Brain microvascular endothelial cell (primary cell): ENCODE measurements at regions not wholly inside any gene's neighbourhood (a gene's known extent, or its start where the extent isn't known, plus 50 kb on each side); places are given as distances from the start of the nearest gene placed in this dataset.

Source experiments
- DNase-seq: peaks from one replicate; pipeline ENCODE4 v3.0.0-alpha.2; 2020
- H3K27ac ChIP-seq: fragments of 250-450 bp; sonication (Bioruptor Pico); 2 replicates; pipeline ENCODE4 v1.5.1; 2020; ENCODE audit warnings: mild to moderate bottlenecking, moderate library complexity
- H3K27me3 ChIP-seq: fragments of 250-450 bp; sonication (Bioruptor Pico); replicated peaks from 2 replicates; pipeline ENCODE4 v1.5.1; 2020; ENCODE audit warnings: mild to moderate bottlenecking
- H3K36me3 ChIP-seq: fragments of 250-450 bp; sonication (Bioruptor Pico); replicated peaks from 2 replicates; pipeline ENCODE4 v1.5.1; 2020; ENCODE audit warnings: mild to moderate bottlenecking
- H3K4me3 ChIP-seq: 2 replicates; pipeline ENCODE4 v1.5.1; 2011; ENCODE audit warnings: low read depth, mild to moderate bottlenecking, control low read depth, low read length, moderate library complexity
- CTCF ChIP-seq: IDR thresholded peaks from 2 replicates; pipeline ENCODE4 v1.5.1; 2011; ENCODE audit warnings: low read depth, mild to moderate bottlenecking, moderate library complexity, low read length, control low read depth, inconsistent platforms; ENCODE audit errors: missing control alignments
- in situ Hi-C: cut with HindIII; loops from 2 replicates; pipeline ENCODE4 v1.10.0; 2017; ENCODE audit warnings: low sequenced_read_pairs, low pct_ligation_motif_present

GRCh38 chr5:116754556-116754955 lies 179.9 kb upstream of the SEMA6A start:
- in situ Hi-C loops = no loop called here
- no peak overlapping the region for H3K27ac ChIP-seq

GRCh38 chr5:116751684-116752083 lies 177.1 kb upstream of the SEMA6A start:
- in situ Hi-C loops = no loop called here
- H3K4me3 ChIP-seq = no peak overlapping the region
- H3K27ac ChIP-seq = no peak overlapping the region
- DNase-seq = no peak
- H3K36me3 ChIP-seq = no peaks in the 10 kb centered on the region
- no peaks in the 10 kb centered on the region for H3K27me3 ChIP-seq
- no peak for TF ChIP-seq CTCF

More at GRCh38 chr5:116754556-116754955, 179.9 kb upstream of the SEMA6A start:
- TF ChIP-seq CTCF = no peak
- no peak overlapping the region for H3K4me3 ChIP-seq
- no peak for DNase-seq
- no peaks in the 10 kb centered on the region for H3K36me3 ChIP-seq
- no peaks in the 10 kb centered on the region for H3K27me3 ChIP-seq

- no peak for TF ChIP-seq CTCF
- H3K36me3 ChIP-seq = no peaks in the 10 kb centered on the region
- no peak for DNase-seq
- in situ Hi-C loops = no loop called here
- no peak overlapping the region for H3K27ac ChIP-seq
- H3K27me3 ChIP-seq = no peaks in the 10 kb centered on the region
- H3K4me3 ChIP-seq = no peak overlapping the region
Measured at GRCh38 chr5:116750631-116751580, 176.3 kb upstream of the SEMA6A start.

- Histone ChIP-seq H3K27me3 (no peaks in the 10 kb centered on the region), H3K27ac (no peak overlapping the region), H3K4me3 (no peak overlapping the region), H3K36me3 (no peaks in the 10 kb centered on the region)
- DNase-seq = no peak
- in situ Hi-C loops = no loop called here
- no peak for TF ChIP-seq CTCF
Measured at GRCh38 chr5:116747881-116748280, 173.3 kb upstream of the SEMA6A start.

- no peaks in the 10 kb centered on the region for H3K27me3 ChIP-seq
- H3K36me3 ChIP-seq = no peaks in the 10 kb centered on the region
- no peak overlapping the region for H3K4me3 ChIP-seq
- DNase-seq = no peak
- no peak overlapping the region for H3K27ac ChIP-seq
- in situ Hi-C loops = no loop called here
- no peak for TF ChIP-seq CTCF
Measured at GRCh38 chr5:116746668-116747067, 172.0 kb upstream of the SEMA6A start.
